ENCODE measurements at regions not wholly inside any gene's neighbourhood (a gene's known extent, or its start where the extent isn't known, plus 50 kb on each side); places are given as distances from the start of the nearest gene placed in this dataset.
"Not testable (repeated sequence)": the region's sequence is repeated elsewhere in the genome, so short reads cannot be mapped to it uniquely, and the experiment has no call there.

- Histone ChIP-seq H3K27ac (no peak overlapping the region), H3K4me3 (no peak overlapping the region), H3K4me1 (replicated peaks in 1 of 2) (no peaks in the 10 kb centered on the region)
- WGBS, 10 experiments = 0 to 100% (median 56%) methylated on average over 1 of the region's 1 CpG; no CpG with 5 or more reads in 3 of the 10 experiments
- in situ Hi-C loops (cut with MboI; ENCODE audit: low pct_unique_long_range_greater_than_20kb in 2 of 9, low sequenced_read_pairs in 9 of 9, unreplicated experiment in 9 of 9) = no loop called here
- no peak for ATAC-seq (replicated peaks in 6 of 8)
These were observed 51.7 kb upstream of the MYO10 start for GRCh38 chr5:16987776-16988175.

GRCh38 chr5:16990817-16991520 is 54.9 kb upstream of the MYO10 start:
- H3K4me1 ChIP-seq (replicated peaks in 1 of 2) = peaks cover 5 to 14% of the 10 kb centered on the region in 2 donors
- WGBS, 10 experiments = 97 to 100% (median 100%) methylated on average over 2 to 6 of the region's 43 CpGs; no CpG with 5 or more reads in 7 of the 10 experiments
- H3K27ac ChIP-seq; in situ Hi-C loops (cut with MboI; ENCODE audit: low pct_unique_long_range_greater_than_20kb in 2 of 9, low sequenced_read_pairs in 9 of 9, unreplicated experiment in 9 of 9); ATAC-seq (replicated peaks in 6 of 8); H3K4me3 ChIP-seq: not testable (repeated sequence)

GRCh38 chr5:16992006-16992405 is 55.9 kb upstream of the MYO10 start:
- no peak overlapping the region for H3K27ac ChIP-seq
- 0 to 100% (median 69%) methylated on average over 1 to 2 of the region's 2 CpGs; no CpG with 5 or more reads in 2 of the 10 experiments for WGBS, 10 experiments
- in situ Hi-C loops (cut with MboI; ENCODE audit: low pct_unique_long_range_greater_than_20kb in 2 of 9, low sequenced_read_pairs in 9 of 9, unreplicated experiment in 9 of 9) = no loop called here
- ATAC-seq (replicated peaks in 6 of 8) = peak in 1 of 8 experiments; percentile 35
- H3K4me1 ChIP-seq (replicated peaks in 1 of 2) = peaks cover 5 to 14% of the 10 kb centered on the region in 2 donors
- no peak overlapping the region for H3K4me3 ChIP-seq

GRCh38 chr5:16992444-16992843 is 56.4 kb upstream of the MYO10 start:
- no peak overlapping the region for H3K4me3 ChIP-seq
- no peak overlapping the region for H3K27ac ChIP-seq
- in situ Hi-C loops (cut with MboI; ENCODE audit: low pct_unique_long_range_greater_than_20kb in 2 of 9, low sequenced_read_pairs in 9 of 9, unreplicated experiment in 9 of 9) = no loop called here
- peaks cover 5 to 14% of the 10 kb centered on the region in 2 donors for H3K4me1 ChIP-seq (replicated peaks in 1 of 2)
- no peak for ATAC-seq (replicated peaks in 6 of 8)
- 3 to 93% (median 75%) methylated on average over 2 to 5 of the region's 5 CpGs; no CpG with 5 or more reads in 1 of the 10 experiments for WGBS, 10 experiments

- peak in 4 of 8 experiments; percentile 32 to 70 (median 44) for ATAC-seq (replicated peaks in 6 of 8)
- peaks cover 5 to 14% of the 10 kb centered on the region in 2 donors for H3K4me1 ChIP-seq (replicated peaks in 1 of 2)
- H3K27ac ChIP-seq = no peak overlapping the region
- in situ Hi-C loops (cut with MboI; ENCODE audit: low pct_unique_long_range_greater_than_20kb in 2 of 9, low sequenced_read_pairs in 9 of 9, unreplicated experiment in 9 of 9) = no loop called here
- no peak overlapping the region for H3K4me3 ChIP-seq
- WGBS, 10 experiments = 0 to 100% (median 29%) methylated on average over 1 to 2 of the region's 3 CpGs
These were observed 58.5 kb upstream of the MYO10 start for GRCh38 chr5:16994565-16994964.

GRCh38 chr5:16995372-16995771 is 59.3 kb upstream of the MYO10 start:
- Histone ChIP-seq H3K4me3 (no peak overlapping the region), H3K27ac (no peak overlapping the region), H3K4me1 (replicated peaks in 1 of 2) (peaks cover 5 to 14% of the 10 kb centered on the region in 2 donors)
- WGBS, 10 experiments = 0 to 100% (median 61%) methylated on average over 1 to 4 of the region's 4 CpGs; no CpG with 5 or more reads in 1 of the 10 experiments
- ATAC-seq (replicated peaks in 6 of 8) = no peak
- in situ Hi-C loops (cut with MboI; ENCODE audit: low pct_unique_long_range_greater_than_20kb in 2 of 9, low sequenced_read_pairs in 9 of 9, unreplicated experiment in 9 of 9) = no loop called here

GRCh38 chr5:17000291-17000939 is 64.3 kb upstream of the MYO10 start:
- no peak overlapping the region for H3K4me3 ChIP-seq
- no peak overlapping the region for H3K27ac ChIP-seq
- peaks cover 3 to 12% of the 10 kb centered on the region in 2 donors for H3K4me1 ChIP-seq (replicated peaks in 1 of 2)
- 0 to 100% (median 88%) methylated on average over 2 to 4 of the region's 5 CpGs for WGBS, 10 experiments
- in situ Hi-C loops (cut with MboI; ENCODE audit: low pct_unique_long_range_greater_than_20kb in 2 of 9, low sequenced_read_pairs in 9 of 9, unreplicated experiment in 9 of 9) = no loop called here
- ATAC-seq (replicated peaks in 6 of 8) = peak in 2 of 8 experiments; percentile 47 to 67

- no peak for ATAC-seq (replicated peaks in 6 of 8)
- no peak overlapping the region for H3K27ac ChIP-seq
- 15 to 100% (median 100%) methylated on average over 1 to 3 of the region's 3 CpGs; no CpG with 5 or more reads in 1 of the 10 experiments for WGBS, 10 experiments
- H3K4me1 ChIP-seq (replicated peaks in 1 of 2) = peaks cover 0 to 12% of the 10 kb centered on the region in 2 donors
- in situ Hi-C loops (cut with MboI; ENCODE audit: low pct_unique_long_range_greater_than_20kb in 2 of 9, low sequenced_read_pairs in 9 of 9, unreplicated experiment in 9 of 9) = no loop called here
- H3K4me3 ChIP-seq = no peak overlapping the region
These were observed 65.3 kb upstream of the MYO10 start for GRCh38 chr5:17001428-17001827.

GRCh38 chr5:17004441-17005106 is 68.5 kb upstream of the MYO10 start:
- ATAC-seq (replicated peaks in 6 of 8) = peak in 4 of 8 experiments; percentile 21 to 35 (median 28)
- H3K4me1 ChIP-seq (replicated peaks in 1 of 2) = peaks cover 0 to 12% of the 10 kb centered on the region in 2 donors
- no peak overlapping the region for H3K27ac ChIP-seq
- WGBS, 10 experiments = 20 to 97% (median 83%) methylated on average over 4 to 13 of the region's 13 CpGs
- no peak overlapping the region for H3K4me3 ChIP-seq
- in situ Hi-C loops (cut with MboI; ENCODE audit: low pct_unique_long_range_greater_than_20kb in 2 of 9, low sequenced_read_pairs in 9 of 9, unreplicated experiment in 9 of 9) = no loop called here

GRCh38 chr5:17005107-17005828 is 69.2 kb upstream of the MYO10 start:
- no peak overlapping the region for H3K27ac ChIP-seq
- ATAC-seq (replicated peaks in 6 of 8) = peak in 4 of 8 experiments; percentile 26 to 65 (median 33)
- no peak overlapping the region for H3K4me3 ChIP-seq
- in situ Hi-C loops (cut with MboI; ENCODE audit: low pct_unique_long_range_greater_than_20kb in 2 of 9, low sequenced_read_pairs in 9 of 9, unreplicated experiment in 9 of 9) = no loop called here
- peaks cover 0 to 12% of the 10 kb centered on the region in 2 donors for H3K4me1 ChIP-seq (replicated peaks in 1 of 2)
- 13 to 87% (median 80%) methylated on average over 2 to 10 of the region's 10 CpGs; no CpG with 5 or more reads in 1 of the 10 experiments for whole genome bisulfite sequencing, 10 experiments

GRCh38 chr5:17012289-17012688 is 76.2 kb upstream of the MYO10 start:
- no peak overlapping the region for H3K27ac ChIP-seq
- H3K4me3 ChIP-seq = no peak overlapping the region
- in situ Hi-C loops (cut with MboI; ENCODE audit: low pct_unique_long_range_greater_than_20kb in 2 of 9, low sequenced_read_pairs in 9 of 9, unreplicated experiment in 9 of 9) = no loop called here
- WGBS, 10 experiments = 28 to 100% (median 73%) methylated on average over 1 to 3 of the region's 3 CpGs
- no peak for ATAC-seq (replicated peaks in 6 of 8)
- H3K4me1 ChIP-seq (replicated peaks in 1 of 2) = no peaks in the 10 kb centered on the region

GRCh38 chr5:17014686-17015085 is 78.6 kb upstream of the MYO10 start:
- no peak for ATAC-seq (replicated peaks in 6 of 8)
- Histone ChIP-seq H3K4me3 (no peak overlapping the region), H3K4me1 (replicated peaks in 1 of 2) (no peaks in the 10 kb centered on the region), H3K27ac (no peak overlapping the region)
- in situ Hi-C loops (cut with MboI; ENCODE audit: low pct_unique_long_range_greater_than_20kb in 2 of 9, low sequenced_read_pairs in 9 of 9, unreplicated experiment in 9 of 9) = no loop called here
- 31 to 100% (median 71%) methylated on average over 1 to 3 of the region's 3 CpGs; no CpG with 5 or more reads in 2 of the 10 experiments for WGBS, 10 experiments
